ENCODE measurements at regions not wholly inside any gene's neighbourhood (a gene's known extent, or its start where the extent isn't known, plus 50 kb on each side); places are given as distances from the start of the nearest gene placed in this dataset.

DNA sequence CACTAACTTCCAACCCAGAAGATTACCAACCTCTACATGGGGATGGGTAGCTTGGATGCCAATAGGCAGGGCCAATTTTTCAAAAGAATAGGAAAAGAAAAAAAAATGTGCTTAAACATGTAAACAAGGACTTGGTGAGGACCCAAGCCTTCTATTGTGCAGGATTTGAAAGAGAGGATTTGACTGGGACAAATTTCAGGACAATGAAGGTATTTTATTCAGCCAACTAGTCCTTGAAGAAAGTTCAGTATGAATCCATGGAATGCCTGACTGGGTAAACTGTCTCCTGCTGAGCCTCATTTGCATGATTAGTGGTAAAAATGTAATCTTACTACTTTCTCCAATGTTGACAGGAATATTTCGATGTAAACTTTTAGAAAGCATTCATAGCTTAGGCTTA, 192.5 kb upstream of the RORB start:
- DNase-seq, result no peak
- Histone ChIP-seq H3K27ac (no peak overlapping the region), H3K9me3 (ENCODE audit: severe bottlenecking) (no peaks in the 10 kb centered on the region), H3K4me3 (ENCODE audit: low read depth, low read length) (no peak overlapping the region), H3K36me3 (no peaks in the 10 kb centered on the region), H3K27me3 (ENCODE audit: insufficient read depth, low read depth, severe bottlenecking) (no peaks in the 10 kb centered on the region)
- TF ChIP-seq, protein P1, sequence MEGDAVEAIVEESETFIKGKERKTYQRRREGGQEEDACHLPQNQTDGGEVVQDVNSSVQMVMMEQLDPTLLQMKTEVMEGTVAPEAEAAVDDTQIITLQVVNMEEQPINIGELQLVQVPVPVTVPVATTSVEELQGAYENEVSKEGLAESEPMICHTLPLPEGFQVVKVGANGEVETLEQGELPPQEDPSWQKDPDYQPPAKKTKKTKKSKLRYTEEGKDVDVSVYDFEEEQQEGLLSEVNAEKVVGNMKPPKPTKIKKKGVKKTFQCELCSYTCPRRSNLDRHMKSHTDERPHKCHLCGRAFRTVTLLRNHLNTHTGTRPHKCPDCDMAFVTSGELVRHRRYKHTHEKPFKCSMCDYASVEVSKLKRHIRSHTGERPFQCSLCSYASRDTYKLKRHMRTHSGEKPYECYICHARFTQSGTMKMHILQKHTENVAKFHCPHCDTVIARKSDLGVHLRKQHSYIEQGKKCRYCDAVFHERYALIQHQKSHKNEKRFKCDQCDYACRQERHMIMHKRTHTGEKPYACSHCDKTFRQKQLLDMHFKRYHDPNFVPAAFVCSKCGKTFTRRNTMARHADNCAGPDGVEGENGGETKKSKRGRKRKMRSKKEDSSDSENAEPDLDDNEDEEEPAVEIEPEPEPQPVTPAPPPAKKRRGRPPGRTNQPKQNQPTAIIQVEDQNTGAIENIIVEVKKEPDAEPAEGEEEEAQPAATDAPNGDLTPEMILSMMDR (IDR thresholded peaks at IDR 0.05; ENCODE audit: low read depth, low read length), result no peak

DNA sequence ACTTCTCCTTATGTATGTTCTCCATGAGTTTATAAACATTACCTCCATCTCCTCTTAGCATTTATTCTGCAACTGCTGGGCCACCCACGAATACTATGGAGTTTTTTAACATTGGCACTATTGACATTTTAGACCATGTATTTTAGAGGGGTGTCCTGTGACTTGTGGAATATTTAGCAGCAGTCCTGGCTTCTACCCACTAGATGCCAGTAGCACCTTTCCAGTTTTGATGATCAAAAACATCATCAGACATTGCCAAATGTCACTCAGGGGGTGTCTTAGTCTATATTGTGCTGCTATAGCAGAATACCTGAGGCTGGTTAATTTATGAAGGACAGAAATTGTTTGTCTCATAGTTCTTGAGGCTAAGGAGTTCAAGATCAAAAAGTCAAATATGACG, 187.5 kb upstream of the RORB start:
- H3K27me3 ChIP-seq (ENCODE audit: insufficient read depth, low read depth, severe bottlenecking), result no peaks in the 10 kb centered on the region
- no peaks in the 10 kb centered on the region for H3K36me3 ChIP-seq
- H3K27ac ChIP-seq, result no peak overlapping the region
- TF ChIP-seq, protein P1 (IDR thresholded peaks at IDR 0.05; ENCODE audit: low read depth, low read length), result peak; percentile 41; the same call in 1 of the 2 replicates
- no peak overlapping the region for H3K4me3 ChIP-seq (ENCODE audit: low read depth, low read length)
- H3K9me3 ChIP-seq (ENCODE audit: severe bottlenecking), result no peaks in the 10 kb centered on the region
- peak; percentile 7 for DNase-seq

DNA sequence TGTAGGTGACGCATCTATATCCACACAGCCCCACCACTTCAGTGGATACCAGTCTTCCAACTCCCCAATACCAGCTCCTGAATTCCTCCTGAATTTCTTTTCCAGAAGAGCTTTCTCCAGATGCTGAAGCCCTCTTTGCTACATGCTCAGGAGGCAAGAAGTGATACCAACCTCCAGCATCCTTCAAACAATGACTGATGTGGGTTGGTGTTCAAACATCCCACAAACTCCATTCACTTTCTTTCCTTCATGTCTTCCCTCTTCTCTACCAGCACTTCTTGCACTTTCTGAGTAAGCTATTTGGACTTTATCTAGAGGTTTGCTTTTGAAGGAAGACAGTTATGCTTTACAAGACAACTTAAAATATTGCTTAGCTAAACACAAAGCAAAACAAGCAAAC, 179.9 kb upstream of the RORB start:
- DNase-seq, result no peak
- H3K27ac ChIP-seq, result no peak overlapping the region
- H3K27me3 ChIP-seq (ENCODE audit: insufficient read depth, low read depth, severe bottlenecking), result no peaks in the 10 kb centered on the region
- H3K9me3 ChIP-seq (ENCODE audit: severe bottlenecking), result no peaks in the 10 kb centered on the region
- TF ChIP-seq, protein P1 (IDR thresholded peaks at IDR 0.05; ENCODE audit: low read depth, low read length), result no peak
- no peaks in the 10 kb centered on the region for H3K36me3 ChIP-seq
- H3K4me3 ChIP-seq (ENCODE audit: low read depth, low read length), result no peak overlapping the region

DNA sequence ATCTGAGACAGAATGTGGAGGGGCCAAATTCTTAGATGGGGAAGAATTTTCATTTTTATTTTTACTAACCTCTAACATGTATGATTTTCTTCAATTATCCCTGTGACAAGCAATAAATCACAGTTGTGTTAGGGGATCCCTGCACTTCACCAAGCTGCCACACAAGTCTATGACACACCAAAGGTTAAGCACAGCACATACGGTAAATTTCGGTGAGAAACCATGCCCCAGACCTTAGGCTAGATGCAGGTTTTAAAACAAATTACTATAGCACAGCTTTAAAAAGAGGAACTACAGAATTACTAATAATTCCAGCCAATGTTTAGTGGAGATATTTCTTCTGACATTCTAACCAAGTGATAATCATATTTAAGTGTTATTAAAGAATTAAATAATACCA, 175.7 kb upstream of the RORB start:
- TF ChIP-seq, protein P1 (IDR thresholded peaks at IDR 0.05; ENCODE audit: low read depth, low read length), result no peak
- Histone ChIP-seq H3K4me3 (ENCODE audit: low read depth, low read length) (no peak overlapping the region), H3K27ac (no peak overlapping the region), H3K9me3 (ENCODE audit: severe bottlenecking) (no peaks in the 10 kb centered on the region), H3K27me3 (ENCODE audit: insufficient read depth, low read depth, severe bottlenecking) (no peaks in the 10 kb centered on the region), H3K36me3 (no peaks in the 10 kb centered on the region)
- DNase-seq, result no peak

DNA sequence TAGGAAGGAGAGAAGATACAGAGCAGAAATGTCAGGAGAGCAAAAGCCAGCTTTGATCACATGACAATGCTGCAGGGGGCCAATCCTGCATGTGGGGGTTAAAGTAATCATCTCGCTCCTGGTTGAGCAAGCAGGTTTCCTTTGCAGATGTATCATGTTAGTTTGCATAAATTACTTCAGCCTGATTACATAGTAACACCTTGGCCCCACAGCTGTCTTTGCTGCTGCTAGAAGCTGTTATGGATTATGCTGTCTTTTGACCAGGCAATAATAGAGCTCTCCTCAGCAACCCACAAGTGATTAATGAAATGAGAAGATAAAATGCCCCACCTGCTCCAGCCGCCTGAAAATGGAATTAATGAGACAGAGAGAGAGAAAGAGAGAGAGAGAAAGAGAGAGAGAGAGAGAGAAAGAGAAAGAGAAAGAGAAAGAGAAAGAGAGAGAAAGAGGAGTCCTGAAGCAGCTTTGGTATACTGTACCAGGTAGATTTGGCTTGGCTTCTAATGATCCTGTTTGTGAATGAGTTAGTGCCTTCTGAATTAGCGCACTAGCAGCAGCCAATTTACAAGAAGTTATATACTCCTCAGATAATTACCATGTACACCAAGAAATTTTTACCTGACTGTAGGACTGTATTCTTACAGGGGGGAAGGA, 174.3 kb upstream of the RORB start:
- Histone ChIP-seq H3K9me3 (ENCODE audit: severe bottlenecking) (no peaks in the 10 kb centered on the region), H3K27me3 (ENCODE audit: insufficient read depth, low read depth, severe bottlenecking) (no peaks in the 10 kb centered on the region), H3K4me3 (ENCODE audit: low read depth, low read length) (no peak overlapping the region), H3K27ac (no peak overlapping the region), H3K36me3 (no peaks in the 10 kb centered on the region)
- peak; percentile 6 for DNase-seq
- TF ChIP-seq, protein P1 (IDR thresholded peaks at IDR 0.05; ENCODE audit: low read depth, low read length), result no peak

Data from WERI-Rb-1 (cell line).